ENCODE measurements at regions not wholly inside any gene's neighbourhood (a gene's known extent, or its start where the extent isn't known, plus 50 kb on each side); places are given as distances from the start of the nearest gene placed in this dataset.

DNA sequence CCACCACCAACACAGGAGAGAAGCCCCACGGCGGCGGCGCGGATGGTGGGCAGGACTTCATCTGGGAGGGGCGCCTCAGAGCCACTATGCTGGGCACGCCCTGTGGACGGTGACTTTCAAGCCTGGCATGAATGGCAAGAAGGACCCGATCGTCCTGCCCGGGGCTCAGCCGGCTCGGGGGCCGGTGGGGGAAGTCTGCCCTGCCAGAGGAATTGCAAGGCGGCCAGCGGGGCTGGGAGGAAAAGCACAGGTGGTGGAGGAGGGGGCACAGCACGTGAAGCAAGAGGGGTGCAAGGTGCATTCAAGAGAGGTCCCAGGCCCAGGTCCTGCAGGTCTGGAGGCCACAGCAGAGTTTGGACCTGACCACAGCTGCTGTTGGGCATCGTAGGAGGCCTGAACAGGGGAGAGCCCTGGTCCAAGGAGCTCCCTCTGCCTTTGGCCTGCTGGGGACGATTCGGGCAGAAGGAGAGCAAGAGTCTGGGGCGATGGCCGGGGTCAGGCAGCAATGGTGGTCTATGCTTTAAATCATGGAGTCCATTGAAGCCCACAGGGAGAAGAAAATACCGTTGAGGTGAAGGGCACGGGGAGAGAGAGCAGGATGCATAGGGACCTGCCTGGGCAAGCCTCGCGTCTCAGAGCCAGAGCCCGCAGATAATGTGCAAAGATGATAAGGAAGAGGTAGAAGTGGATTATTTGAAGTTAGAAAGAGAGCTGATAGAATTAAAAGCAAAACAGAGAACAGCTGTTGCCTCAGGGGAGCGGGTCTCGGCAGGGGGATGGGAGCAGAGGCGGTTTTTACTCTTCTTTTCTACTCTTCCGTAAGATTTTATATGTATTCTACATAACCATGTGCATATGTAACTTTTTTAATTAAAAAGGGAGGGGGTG, 82.6 kb upstream of the SHISAL1 start:
- TF ChIP-seq, protein P1, sequence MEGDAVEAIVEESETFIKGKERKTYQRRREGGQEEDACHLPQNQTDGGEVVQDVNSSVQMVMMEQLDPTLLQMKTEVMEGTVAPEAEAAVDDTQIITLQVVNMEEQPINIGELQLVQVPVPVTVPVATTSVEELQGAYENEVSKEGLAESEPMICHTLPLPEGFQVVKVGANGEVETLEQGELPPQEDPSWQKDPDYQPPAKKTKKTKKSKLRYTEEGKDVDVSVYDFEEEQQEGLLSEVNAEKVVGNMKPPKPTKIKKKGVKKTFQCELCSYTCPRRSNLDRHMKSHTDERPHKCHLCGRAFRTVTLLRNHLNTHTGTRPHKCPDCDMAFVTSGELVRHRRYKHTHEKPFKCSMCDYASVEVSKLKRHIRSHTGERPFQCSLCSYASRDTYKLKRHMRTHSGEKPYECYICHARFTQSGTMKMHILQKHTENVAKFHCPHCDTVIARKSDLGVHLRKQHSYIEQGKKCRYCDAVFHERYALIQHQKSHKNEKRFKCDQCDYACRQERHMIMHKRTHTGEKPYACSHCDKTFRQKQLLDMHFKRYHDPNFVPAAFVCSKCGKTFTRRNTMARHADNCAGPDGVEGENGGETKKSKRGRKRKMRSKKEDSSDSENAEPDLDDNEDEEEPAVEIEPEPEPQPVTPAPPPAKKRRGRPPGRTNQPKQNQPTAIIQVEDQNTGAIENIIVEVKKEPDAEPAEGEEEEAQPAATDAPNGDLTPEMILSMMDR (IDR thresholded peaks at IDR 0.05 in 2 of 3, conservative IDR thresholded peaks at IDR 0.05 in 1 of 3; ENCODE audit: control insufficient read depth in 2 of 3, extremely low read depth in 1 of 3, insufficient read depth in 1 of 3, low read depth in 3 of 3, low read length in 3 of 3), result no peak
- TF ChIP-seq SREBF2 (IDR thresholded peaks at IDR 0.05; ENCODE audit: low read length) (no peak), YBX1 (IDR thresholded peaks at IDR 0.05) (no peak), CBX3 (IDR thresholded peaks at IDR 0.05; ENCODE audit: borderline replicate concordance, low read depth) (no peak), STAT3 (IDR thresholded peaks at IDR 0.05; ENCODE audit: low read depth, low read length) (no peak), KLF5 (IDR thresholded peaks at IDR 0.05; ENCODE audit: partially characterized antibody) (no peak)
- TF ChIP-seq, protein P2, sequence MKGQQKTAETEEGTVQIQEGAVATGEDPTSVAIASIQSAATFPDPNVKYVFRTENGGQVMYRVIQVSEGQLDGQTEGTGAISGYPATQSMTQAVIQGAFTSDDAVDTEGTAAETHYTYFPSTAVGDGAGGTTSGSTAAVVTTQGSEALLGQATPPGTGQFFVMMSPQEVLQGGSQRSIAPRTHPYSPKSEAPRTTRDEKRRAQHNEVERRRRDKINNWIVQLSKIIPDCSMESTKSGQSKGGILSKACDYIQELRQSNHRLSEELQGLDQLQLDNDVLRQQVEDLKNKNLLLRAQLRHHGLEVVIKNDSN (IDR thresholded peaks at IDR 0.05; ENCODE audit: borderline replicate concordance, extremely low read length, insufficient read depth, low read depth, low read length), result no peak

Data from GM12878 (cell line).